Stomach (tissue), 8 donors: ENCODE measurements at regions not wholly inside any gene's neighbourhood (a gene's known extent, or its start where the extent isn't known, plus 50 kb on each side); places are given as distances from the start of the nearest gene placed in this dataset.

Experiments used
- DNase-seq, 2 donors: peaks; one replicate each; pipeline versions ENCODE4 v3.0.0 to v3.0.0-alpha.2; 2013 to 2019
- H3K27ac ChIP-seq, 5 donors: fragments of 200-600 bp in 4 of 5; sonication (generic) in 4 of 5; one replicate each; pipeline ENCODE4 v1.5.1; 2013 to 2019; ENCODE audit warnings: mild to moderate bottlenecking in 1 of 5, moderate library complexity in 1 of 5
- H3K27me3 ChIP-seq, 3 donors: fragments of 200-600 bp; sonication (generic); one replicate each; pipeline ENCODE4 v1.5.1; 2017 to 2019; ENCODE audit warnings: mixed run types in 1 of 3
- H3K36me3 ChIP-seq, 4 donors: fragments of 200-600 bp; sonication (generic); 1 replicate in 3 of 4; 2 replicates in 1 of 4; pipeline ENCODE4 v1.5.1; 2016 to 2019
- H3K4me1 ChIP-seq, 4 donors: fragments of 200-600 bp; sonication (generic); one replicate each; pipeline ENCODE4 v1.5.1; 2016 to 2019
- H3K4me3 ChIP-seq, 4 donors: fragments of 200-600 bp; sonication (generic) in 3 of 4; one replicate each; pipeline ENCODE4 v1.5.1; 2016 to 2019; ENCODE audit warnings: mild to moderate bottlenecking in 1 of 4
- H3K9me3 ChIP-seq, 4 donors: fragments of 200-600 bp; sonication (generic); one replicate each; pipeline ENCODE4 v1.5.1; 2016 to 2019
- EP300 ChIP-seq: sonication (generic); formaldehyde crosslinking; IDR thresholded peaks from one replicate; pipeline ENCODE4 v1.6.1; 2017; ENCODE audit warnings: antibody characterized with exemption
- POLR2A ChIP-seq, 4 donors: fragments of 450-650 bp; IDR thresholded peaks; one replicate each; pipeline ENCODE4 v1.6.1; 2016; ENCODE audit warnings: antibody characterized with exemption in 4 of 4, control low read depth in 2 of 4, mild to moderate bottlenecking in 1 of 4, moderate library complexity in 1 of 4
- POLR2AphosphoS5 ChIP-seq, 3 donors: sonication (generic); formaldehyde crosslinking; IDR thresholded peaks; one replicate each; pipeline ENCODE4 v1.6.1; 2016; ENCODE audit warnings: antibody characterized with exemption in 3 of 3
- WGBS, 5 donors: extraction: QIAGEN DNeasy Blood & Tissue Kit in 3 of 5; methylation state at CpG; one replicate each; pipeline versions ENCODE4 v1.1.5 to v1.1.7; 2013 to 2018; 5-methylcytosine and 5-hydroxymethylcytosine counted together
- intact Hi-C: fragments of 100-400 bp; cut with DNase I; formaldehyde crosslinking; loops from one replicate; pipeline ENCODE4 v1.15.1; 2023; ENCODE audit warnings: low total_unique reads
- TF ChIP-seq, protein P1 (sequence below), 7 experiments: fragments of 450-650 bp in 4 of 7; fragments of 200-600 bp in 3 of 7; sonication (generic) in 3 of 7; IDR thresholded peaks; one replicate each; pipeline ENCODE4 v1.5.1; 2016 to 2019; ENCODE audit warnings: antibody characterized with exemption in 7 of 7, control low read depth in 2 of 7, mild to moderate bottlenecking in 1 of 7
- donor health status: healthy with polysubstance abuse.
- donor health status: Bipolar disorder and iron deficiency.
- donor health status: healthy.

DNA sequence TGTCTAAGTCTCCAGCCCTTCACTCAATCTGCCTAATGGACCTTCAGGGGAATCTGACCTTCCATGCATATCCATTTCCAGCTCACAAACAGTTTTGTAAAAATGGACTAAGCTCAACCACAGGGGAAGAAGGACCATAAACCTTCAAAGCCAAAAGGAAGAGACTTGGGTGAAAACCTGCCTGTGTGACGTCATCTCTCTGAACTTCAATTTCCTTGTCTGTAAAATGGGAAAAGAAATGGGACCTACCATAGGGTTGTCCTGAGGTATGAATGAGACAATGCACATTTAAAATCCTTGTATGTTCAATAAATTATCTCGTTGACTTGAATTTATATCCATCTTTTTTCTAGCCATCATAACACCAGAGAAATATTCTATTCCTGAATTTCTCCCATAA lies 370.7 kb downstream of the INSC start:
- Histone ChIP-seq H3K36me3 (no peaks in the 10 kb centered on the region), H3K27ac (no peak overlapping the region), H3K9me3 (no peaks in the 10 kb centered on the region), H3K4me1 (no peaks in the 10 kb centered on the region), H3K27me3 (no peaks in the 10 kb centered on the region), H3K4me3 (no peak overlapping the region)
- TF ChIP-seq EP300 = no peak
- TF ChIP-seq POLR2A (IDR thresholded peaks at IDR 0.05) = no peak
- TF ChIP-seq POLR2AphosphoS5 (IDR thresholded peaks at IDR 0.05) = no peak
- TF ChIP-seq, protein P1, sequence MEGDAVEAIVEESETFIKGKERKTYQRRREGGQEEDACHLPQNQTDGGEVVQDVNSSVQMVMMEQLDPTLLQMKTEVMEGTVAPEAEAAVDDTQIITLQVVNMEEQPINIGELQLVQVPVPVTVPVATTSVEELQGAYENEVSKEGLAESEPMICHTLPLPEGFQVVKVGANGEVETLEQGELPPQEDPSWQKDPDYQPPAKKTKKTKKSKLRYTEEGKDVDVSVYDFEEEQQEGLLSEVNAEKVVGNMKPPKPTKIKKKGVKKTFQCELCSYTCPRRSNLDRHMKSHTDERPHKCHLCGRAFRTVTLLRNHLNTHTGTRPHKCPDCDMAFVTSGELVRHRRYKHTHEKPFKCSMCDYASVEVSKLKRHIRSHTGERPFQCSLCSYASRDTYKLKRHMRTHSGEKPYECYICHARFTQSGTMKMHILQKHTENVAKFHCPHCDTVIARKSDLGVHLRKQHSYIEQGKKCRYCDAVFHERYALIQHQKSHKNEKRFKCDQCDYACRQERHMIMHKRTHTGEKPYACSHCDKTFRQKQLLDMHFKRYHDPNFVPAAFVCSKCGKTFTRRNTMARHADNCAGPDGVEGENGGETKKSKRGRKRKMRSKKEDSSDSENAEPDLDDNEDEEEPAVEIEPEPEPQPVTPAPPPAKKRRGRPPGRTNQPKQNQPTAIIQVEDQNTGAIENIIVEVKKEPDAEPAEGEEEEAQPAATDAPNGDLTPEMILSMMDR (IDR thresholded peaks at IDR 0.05) = no peak
- WGBS, 5 donors = 55 to 90% (median 83%) methylated on average over 2 of the region's 2 CpGs
- intact Hi-C loops = no loop called here
- no peak for DNase-seq

DNA sequence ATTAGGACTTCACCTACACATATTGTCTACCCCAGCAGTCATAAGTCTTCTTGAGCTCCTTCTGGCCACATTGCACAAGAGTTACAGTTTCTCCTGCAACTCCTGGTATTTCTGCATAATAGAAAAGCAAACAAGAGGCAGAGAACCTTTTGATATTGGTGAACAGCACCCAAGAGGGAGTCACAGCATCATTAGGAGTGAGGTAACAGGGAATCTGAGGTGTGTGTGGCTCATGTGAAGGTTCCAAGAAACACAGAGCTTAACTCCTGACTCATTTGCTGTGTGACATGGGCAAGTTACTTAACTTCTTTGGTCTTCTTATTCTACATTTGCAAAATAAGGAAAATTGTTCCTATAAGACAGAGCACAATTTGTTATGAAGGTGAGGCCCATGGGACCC lies 374.6 kb downstream of the INSC start:
- Histone ChIP-seq H3K27me3 (no peaks in the 10 kb centered on the region), H3K4me1 (peaks cover 0 to 8% (median 2%) of the 10 kb centered on the region in 4 donors), H3K9me3 (no peaks in the 10 kb centered on the region), H3K4me3 (no peak overlapping the region), H3K27ac (no peak overlapping the region), H3K36me3 (no peaks in the 10 kb centered on the region)
- DNase-seq = no peak
- intact Hi-C loops = no loop called here
- TF ChIP-seq EP300 (no peak), POLR2A (IDR thresholded peaks at IDR 0.05) (no peak), POLR2AphosphoS5 (IDR thresholded peaks at IDR 0.05) (no peak)
- TF ChIP-seq, protein P1 (IDR thresholded peaks at IDR 0.05) = no peak

DNA sequence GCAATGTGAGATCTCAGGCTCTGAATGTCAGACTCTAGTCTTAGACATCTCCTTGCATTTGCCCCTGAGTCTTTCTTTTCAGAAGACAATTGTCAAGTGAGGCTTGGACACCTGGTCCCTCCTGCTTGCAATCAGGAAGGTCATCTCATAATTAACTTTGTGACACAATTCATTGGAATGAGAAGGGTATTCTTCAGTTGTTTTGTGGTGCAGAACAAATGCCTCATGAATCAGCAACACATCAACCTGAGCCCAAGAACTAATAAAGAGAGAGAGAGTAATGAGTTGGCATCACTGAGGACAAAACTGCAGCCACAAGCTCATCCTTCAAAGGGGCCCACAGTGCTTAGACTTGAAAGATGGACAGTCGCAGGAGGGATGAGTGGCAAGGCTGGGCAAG lies 375.8 kb downstream of the INSC start:
- 76 to 93% (median 89%) methylated on average over 1 of the region's 1 CpG for WGBS, 5 donors
- intact Hi-C loops = no loop called here
- H3K9me3 ChIP-seq = no peaks in the 10 kb centered on the region

DNA sequence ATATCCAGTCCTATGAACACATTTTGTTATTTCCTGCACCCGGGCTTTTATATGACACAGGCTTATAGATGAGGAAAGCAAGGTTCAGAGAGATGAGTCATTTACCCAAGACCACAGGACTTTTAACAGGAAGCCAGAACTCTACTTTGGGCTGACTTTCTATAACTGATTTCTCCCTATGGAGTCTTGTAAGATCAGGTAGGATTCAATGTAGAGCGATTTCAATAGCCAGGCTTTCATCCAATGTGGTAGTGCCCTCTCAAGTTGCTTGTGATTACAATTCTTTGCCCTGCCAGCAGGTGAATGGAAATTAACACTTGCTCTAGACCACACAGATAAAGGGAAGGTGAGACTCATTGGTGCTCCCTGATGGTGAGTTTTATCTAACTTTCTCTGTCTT lies 378.3 kb downstream of the INSC start:
- DNase-seq = no peak
- intact Hi-C loops = no loop called here
- 73 to 86% (median 81%) methylated on average over 2 of the region's 2 CpGs for WGBS, 5 donors
- Histone ChIP-seq H3K36me3 (no peaks in the 10 kb centered on the region), H3K27me3 (no peaks in the 10 kb centered on the region), H3K4me1 (peaks cover 0 to 8% (median 4%) of the 10 kb centered on the region in 4 donors), H3K9me3 (no peaks in the 10 kb centered on the region), H3K27ac (no peak overlapping the region), H3K4me3 (no peak overlapping the region)
- TF ChIP-seq POLR2A (IDR thresholded peaks at IDR 0.05) = no peak
- TF ChIP-seq, protein P1 (IDR thresholded peaks at IDR 0.05) = no peak
- no peak for TF ChIP-seq EP300

More for the DNA sequence above, 375.8 kb downstream of the INSC start:
- no peaks in the 10 kb centered on the region for H3K27me3 ChIP-seq
- peaks cover 0 to 8% (median 4%) of the 10 kb centered on the region in 4 donors for H3K4me1 ChIP-seq
- DNase-seq = no peak
- no peak overlapping the region for H3K27ac ChIP-seq
- no peak for TF ChIP-seq POLR2A (IDR thresholded peaks at IDR 0.05)
- TF ChIP-seq, protein P1 (IDR thresholded peaks at IDR 0.05) = no peak
- no peak for TF ChIP-seq POLR2AphosphoS5 (IDR thresholded peaks at IDR 0.05)
- no peak for TF ChIP-seq EP300
- H3K4me3 ChIP-seq = no peak overlapping the region
- H3K36me3 ChIP-seq = no peaks in the 10 kb centered on the region
